AG09309 (cell line): ENCODE measurements at regions not wholly inside any gene's neighbourhood (a gene's known extent, or its start where the extent isn't known, plus 50 kb on each side); places are given as distances from the start of the nearest gene placed in this dataset.

Experiments used
- DNase-seq: peaks from one replicate; pipeline ENCODE4 v3.0.0-alpha.2; 2010; ENCODE audit warnings: low read depth
- H3K4me3 ChIP-seq: 2 replicates; pipeline ENCODE4 v1.5.1; 2011; ENCODE audit warnings: mild to moderate bottlenecking, low read depth, low read length, moderate library complexity; ENCODE audit not compliant: control insufficient read depth
- CTCF ChIP-seq: IDR thresholded peaks from 2 replicates; pipeline ENCODE4 v1.5.1; 2011; ENCODE audit warnings: mild to moderate bottlenecking, low read depth, low read length, inconsistent platforms; ENCODE audit not compliant: insufficient read depth, control insufficient read depth; ENCODE audit errors: missing control alignments

DNA sequence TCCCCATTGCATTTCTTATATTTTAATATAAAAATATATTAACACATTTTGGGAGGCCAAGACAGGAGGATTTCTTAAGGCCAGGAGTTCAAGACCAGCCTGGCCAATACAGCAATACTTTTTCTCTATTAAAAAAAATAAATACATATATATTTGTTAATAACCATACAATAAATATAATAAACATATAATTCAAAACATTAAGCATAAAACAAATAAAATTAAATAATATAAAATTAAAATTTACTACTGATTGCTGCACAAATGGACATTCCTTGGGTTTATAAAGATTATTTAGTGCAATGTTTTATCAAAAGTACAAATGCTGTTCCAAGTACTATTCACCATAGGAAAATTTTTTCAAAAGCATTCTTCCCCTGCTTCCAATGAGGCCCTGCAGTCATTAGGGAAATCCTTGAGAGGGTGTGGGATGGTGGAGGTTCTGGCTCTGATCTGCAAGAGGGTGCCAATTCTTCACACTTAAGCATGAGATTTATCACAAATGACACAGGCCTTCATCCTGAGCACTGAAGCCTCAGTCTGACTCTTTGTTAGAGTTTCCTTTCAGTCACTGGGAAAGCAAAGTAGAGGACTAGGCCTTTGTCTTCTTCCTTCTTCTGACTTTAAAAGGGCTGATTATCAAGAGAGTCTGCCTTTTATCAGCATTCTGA is 596.7 kb downstream of the EPM2A start:
- no peak overlapping the region for H3K4me3 ChIP-seq
- no peak for TF ChIP-seq CTCF
- no peak for DNase-seq

DNA sequence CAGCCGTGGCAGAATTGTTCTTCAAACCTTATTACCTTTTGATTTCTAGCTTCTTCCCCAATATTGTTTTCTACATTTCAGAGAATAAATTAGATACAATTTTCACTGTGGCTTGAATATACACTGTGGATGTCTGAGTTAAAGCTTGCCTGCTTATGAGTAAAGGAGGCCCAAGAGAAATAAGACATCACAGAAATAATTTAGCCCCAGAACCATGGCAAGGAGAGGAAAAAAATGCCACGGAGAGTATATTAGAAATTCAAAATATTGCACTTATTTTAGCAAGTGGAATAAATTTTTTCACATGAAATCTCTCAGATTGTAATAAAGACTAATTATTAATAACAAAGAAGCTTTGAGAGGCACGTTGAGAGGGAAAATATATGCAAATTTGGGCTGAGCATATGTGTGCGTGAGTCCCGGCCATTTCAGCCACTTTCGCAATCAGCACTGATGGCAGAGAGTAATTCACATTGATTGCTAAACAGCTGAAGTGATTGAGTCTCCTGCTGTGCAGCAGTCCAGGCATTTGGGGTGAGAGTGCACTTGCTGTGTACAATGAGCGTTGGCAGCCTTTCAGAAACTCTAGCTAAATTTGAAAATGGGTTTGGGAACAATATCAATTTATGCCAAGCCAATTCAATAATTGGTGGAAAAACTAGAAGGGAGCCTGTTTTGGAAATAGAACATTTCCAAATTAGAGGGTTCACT is 596.0 kb downstream of the EPM2A start:
- DNase-seq = no peak
- TF ChIP-seq CTCF = no peak
- no peak overlapping the region for H3K4me3 ChIP-seq

DNA sequence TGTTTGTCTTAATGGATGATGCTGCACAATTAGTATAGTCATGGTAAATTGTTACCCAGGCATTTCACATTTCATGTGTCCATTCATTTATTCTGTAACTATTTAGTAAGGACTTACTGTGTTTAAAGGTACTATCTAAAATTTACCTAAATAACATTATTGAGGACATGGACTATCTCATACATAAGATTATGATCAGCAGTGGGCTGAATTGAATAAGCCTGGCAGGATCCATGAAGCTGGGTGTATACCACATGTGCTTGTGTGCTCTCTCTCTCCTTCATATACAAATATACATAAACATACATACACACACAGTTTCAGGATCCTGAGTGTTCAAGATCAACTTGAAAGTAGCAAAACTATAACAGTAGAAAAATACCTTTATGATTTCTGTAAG is 595.4 kb downstream of the EPM2A start:
- no peak for DNase-seq
- H3K4me3 ChIP-seq = no peak overlapping the region
- TF ChIP-seq CTCF = no peak

DNA sequence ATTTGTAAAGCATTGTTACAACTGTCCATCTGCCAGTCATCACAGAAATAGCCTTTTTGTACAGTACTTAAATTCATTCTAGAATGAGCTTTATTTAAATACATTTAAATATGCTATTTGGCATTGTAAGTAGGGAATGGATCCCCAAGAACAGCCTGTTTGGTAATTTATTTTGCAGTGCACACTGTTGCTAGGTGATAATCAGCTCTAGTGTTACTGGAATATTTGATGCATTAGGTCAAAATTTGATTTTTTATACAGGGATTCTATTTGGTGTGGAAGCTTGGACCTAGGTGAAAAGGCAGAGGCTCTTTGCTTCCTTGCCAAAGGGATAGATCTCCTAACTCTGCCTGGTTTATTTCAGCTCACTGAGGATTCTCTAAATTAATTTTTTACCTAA is 593.7 kb downstream of the EPM2A start:
- no peak overlapping the region for H3K4me3 ChIP-seq

DNA sequence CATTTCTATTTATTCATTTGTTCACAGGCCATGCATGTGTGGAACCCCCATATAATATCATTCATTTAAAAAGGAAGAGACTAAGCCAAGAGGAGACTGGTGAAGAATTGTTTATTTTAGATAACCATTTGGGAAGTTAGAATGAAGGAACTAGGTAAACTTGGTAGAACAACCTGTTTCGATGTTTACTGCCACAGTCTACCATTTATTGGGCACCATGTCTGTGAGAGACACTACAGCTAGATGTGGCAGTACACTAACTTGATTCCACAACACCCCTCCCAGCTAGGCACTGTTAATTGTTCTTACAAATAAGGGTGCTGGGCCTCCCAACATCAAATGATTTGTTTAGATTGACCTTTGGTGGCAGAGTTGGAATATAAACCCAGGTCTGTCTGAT is 592.4 kb downstream of the EPM2A start:
- H3K4me3 ChIP-seq = no peak overlapping the region
- TF ChIP-seq CTCF = no peak
- no peak for DNase-seq

More for the DNA sequence above, 593.7 kb downstream of the EPM2A start:
- TF ChIP-seq CTCF = no peak
- no peak for DNase-seq

DNA sequence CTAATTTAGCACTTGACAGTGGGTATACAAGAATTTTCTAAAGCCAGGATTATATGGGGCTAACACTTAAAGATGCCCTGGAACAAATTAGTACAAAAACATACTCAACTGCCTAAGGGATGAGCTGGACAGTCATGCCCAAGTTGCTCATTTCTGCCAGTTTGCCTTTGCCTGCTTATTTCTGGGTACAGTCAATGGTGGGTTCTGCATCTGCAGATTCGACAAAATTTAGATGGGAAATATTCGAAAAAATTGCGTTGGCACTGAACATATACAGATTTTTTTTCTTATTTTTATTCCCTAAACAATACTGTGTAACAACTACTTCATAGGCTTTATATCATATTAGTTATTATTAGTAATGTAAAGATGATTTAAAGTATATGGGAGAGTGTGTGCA is 591.9 kb downstream of the EPM2A start:
- no peak for DNase-seq
- TF ChIP-seq CTCF = no peak
- no peak overlapping the region for H3K4me3 ChIP-seq
